ENCODE measurements at regions not wholly inside any gene's neighbourhood (a gene's known extent, or its start where the extent isn't known, plus 50 kb on each side); places are given as distances from the start of the nearest gene placed in this dataset.

- TF ChIP-seq CHD7 (IDR thresholded peaks at IDR 0.05; ENCODE audit: insufficient replicate concordance, low read length): no peak
- no peak for TF ChIP-seq JUN (IDR thresholded peaks at IDR 0.05; ENCODE audit: low read depth, low read length)
- TF ChIP-seq CTBP2 (IDR thresholded peaks at IDR 0.05; ENCODE audit: borderline replicate concordance, insufficient read depth, insufficient read length, low read length): no peak
- no peak for TF ChIP-seq POLR2A (IDR thresholded peaks at IDR 0.05; ENCODE audit: control extremely low read depth in 1 of 2, low read depth in 2 of 2, low read length in 2 of 2)
- TF ChIP-seq CTCF (IDR thresholded peaks at IDR 0.05; ENCODE audit: control extremely low read depth in 1 of 3, insufficient read depth in 1 of 3, low read depth in 1 of 3, low read length in 3 of 3): no peak
- TF ChIP-seq USF2 (IDR thresholded peaks at IDR 0.05; ENCODE audit: low read length): no peak
- no peak for TF ChIP-seq SIN3A (conservative IDR thresholded peaks at IDR 0.05 in 1 of 2, IDR thresholded peaks at IDR 0.05 in 1 of 2; ENCODE audit: low read depth in 1 of 2, low read length in 2 of 2)
- no peak for TF ChIP-seq MAFK (IDR thresholded peaks at IDR 0.05; ENCODE audit: low read depth, low read length)
These were observed 893.3 kb upstream of the TMEFF2 start (continued) for GRCh38 chr2:193088026-193088425.
